Fibroblast of the aortic adventitia (primary cell): ENCODE measurements at regions not wholly inside any gene's neighbourhood (a gene's known extent, or its start where the extent isn't known, plus 50 kb on each side); places are given as distances from the start of the nearest gene placed in this dataset.

Source experiments
- DNase-seq: peaks from one replicate; pipeline ENCODE4 v3.0.0-alpha.2; 2010; ENCODE audit warnings: low read depth
- H3K4me3 ChIP-seq: 2 replicates; pipeline ENCODE4 v1.5.1; 2011; ENCODE audit warnings: low read depth, mild to moderate bottlenecking, control low read depth, low read length, moderate library complexity
- TF ChIP-seq, protein P1 (sequence below): IDR thresholded peaks from 2 replicates; pipeline ENCODE4 v1.5.1; 2011; ENCODE audit warnings: mild to moderate bottlenecking, low read length, control low read depth, inconsistent platforms; ENCODE audit not compliant: insufficient read depth

DNA sequence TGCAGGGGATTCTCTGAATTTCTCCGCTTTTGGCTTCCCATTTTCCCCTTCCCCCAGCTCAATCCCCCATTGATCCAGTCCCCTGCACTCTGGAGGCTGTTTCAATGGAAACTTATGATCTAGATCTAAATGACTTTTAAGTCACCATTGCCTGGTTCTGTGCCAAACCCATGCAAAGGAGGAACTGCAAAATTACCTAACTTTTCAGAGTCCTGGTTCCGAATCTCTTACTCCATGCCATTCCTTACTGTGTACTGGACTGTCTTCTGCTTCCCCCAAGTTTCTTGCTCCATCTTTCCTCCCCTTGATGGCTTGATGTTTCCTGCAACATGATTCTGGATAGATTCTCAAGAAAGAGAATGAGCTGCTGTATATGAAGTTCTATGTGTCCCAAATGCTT lies 327.8 kb downstream of the MIAT start:
- no peak overlapping the region for H3K4me3 ChIP-seq
- TF ChIP-seq, protein P1, sequence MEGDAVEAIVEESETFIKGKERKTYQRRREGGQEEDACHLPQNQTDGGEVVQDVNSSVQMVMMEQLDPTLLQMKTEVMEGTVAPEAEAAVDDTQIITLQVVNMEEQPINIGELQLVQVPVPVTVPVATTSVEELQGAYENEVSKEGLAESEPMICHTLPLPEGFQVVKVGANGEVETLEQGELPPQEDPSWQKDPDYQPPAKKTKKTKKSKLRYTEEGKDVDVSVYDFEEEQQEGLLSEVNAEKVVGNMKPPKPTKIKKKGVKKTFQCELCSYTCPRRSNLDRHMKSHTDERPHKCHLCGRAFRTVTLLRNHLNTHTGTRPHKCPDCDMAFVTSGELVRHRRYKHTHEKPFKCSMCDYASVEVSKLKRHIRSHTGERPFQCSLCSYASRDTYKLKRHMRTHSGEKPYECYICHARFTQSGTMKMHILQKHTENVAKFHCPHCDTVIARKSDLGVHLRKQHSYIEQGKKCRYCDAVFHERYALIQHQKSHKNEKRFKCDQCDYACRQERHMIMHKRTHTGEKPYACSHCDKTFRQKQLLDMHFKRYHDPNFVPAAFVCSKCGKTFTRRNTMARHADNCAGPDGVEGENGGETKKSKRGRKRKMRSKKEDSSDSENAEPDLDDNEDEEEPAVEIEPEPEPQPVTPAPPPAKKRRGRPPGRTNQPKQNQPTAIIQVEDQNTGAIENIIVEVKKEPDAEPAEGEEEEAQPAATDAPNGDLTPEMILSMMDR, result no peak
- no peak for DNase-seq

DNA sequence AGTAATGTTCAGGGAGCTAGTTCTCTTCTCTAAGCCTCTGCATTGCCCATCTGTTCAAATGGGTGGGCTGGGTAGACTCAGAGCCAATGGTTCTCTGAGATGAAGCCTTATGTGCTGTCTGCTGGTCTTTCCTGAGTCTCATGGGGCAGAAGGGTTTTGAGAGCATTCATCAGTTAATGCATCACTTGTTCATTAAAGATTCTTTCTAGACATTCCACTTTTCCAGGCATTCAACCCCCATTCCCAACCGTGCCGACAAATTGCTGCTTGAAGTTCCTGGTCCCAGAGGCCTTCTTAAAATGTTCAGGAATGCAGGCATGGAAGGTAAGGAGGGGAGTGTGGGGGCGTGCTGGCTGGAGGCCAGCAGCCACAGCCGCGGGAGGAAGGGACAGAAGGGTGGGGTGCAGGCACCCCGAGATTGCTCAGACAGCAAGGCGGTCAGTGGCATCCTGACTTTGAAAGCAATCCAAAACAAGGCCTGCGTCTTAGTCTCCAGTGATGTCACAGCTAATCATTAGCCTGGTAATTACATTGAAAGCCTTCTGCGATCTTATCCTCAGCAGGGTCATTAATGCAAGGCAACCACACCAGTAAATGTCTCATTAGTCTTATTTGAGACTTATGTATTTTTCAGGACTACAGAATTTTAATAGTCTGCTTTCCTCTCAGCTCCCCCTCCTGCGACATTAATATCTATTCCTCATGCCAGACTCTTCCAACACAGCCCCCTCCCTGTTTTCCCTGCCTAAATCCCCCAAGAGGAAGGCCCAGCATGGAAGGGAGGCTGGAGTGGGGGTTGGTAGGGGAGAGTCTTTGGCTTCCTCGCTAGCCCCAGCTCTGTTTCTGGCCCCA lies 328.8 kb downstream of the MIAT start:
- DNase-seq, result no peak
- no peak overlapping the region for H3K4me3 ChIP-seq
- TF ChIP-seq, protein P1, result no peak

DNA sequence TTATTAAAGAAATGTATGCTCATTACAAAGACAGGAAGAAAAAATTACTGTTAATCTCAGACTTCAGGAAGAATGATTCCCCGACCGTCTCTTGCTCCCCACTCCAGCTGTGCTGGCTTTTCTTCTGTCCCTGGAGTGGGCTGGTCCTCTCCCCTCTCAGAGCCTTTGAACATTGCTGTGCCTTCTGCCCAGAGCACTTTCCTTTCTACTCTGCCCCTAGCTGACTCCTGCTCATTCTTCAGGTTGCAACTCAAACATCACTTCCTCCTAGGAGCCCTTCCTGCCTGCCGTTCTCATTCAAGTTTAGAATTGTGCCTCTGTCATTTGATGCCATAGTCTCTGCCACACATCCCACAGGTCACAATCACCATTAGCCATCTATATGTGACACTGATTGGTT lies 329.5 kb downstream of the MIAT start:
- no peak overlapping the region for H3K4me3 ChIP-seq
- no peak for DNase-seq
- TF ChIP-seq, protein P1, result no peak

DNA sequence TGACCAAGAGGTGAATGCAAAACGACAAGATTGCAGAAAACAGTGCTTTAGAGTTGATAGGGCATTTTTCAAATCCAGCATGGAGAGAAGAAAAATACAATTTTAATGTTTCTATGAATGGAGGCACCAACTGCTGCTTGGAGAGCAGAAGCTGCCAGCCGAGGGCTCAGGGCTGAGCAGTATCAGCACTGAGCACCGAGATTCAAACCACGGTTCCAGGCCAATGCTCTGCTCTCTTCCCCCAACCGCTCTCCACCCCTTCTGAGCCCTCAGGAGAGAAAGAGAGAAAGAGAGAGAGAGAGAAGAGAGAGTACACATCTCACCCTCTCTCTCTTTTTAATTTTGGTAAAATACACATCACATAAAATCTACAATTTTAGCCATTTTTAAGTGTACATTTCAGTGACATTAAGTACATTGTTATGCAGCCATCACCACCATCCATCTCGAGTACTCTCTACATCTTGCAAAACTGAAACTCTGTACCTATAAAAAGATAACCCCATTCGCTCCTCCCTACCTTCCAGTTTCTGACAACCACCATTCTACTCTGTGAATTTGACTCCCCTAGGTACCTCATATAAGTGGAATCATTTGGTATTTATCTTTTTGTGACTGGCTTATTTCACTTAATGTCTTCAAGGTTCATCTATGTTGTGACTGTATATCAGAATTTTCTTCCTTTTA lies 333.3 kb downstream of the MIAT start:
- TF ChIP-seq, protein P1, result no peak
- H3K4me3 ChIP-seq, result no peak overlapping the region
- DNase-seq, result no peak

DNA sequence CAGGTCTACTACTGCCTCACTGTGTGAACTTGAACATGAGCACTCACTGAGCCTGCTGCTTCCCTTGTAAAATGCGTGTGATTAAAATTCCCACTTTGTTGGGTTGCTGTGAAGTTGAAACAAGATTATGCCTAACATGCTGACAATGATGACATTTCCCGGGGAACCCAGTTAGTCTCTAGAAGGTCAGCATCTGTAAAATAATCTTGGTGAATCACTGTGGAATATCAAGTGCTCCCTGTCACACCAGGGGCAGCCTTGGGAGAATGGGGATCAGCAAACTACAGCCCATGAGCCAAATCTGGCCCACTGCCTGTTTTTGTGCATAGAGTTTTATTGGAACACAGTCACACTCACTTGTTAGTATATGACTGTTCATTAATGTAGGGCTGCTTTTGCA lies 335.2 kb downstream of the MIAT start:
- no peak for DNase-seq
- TF ChIP-seq, protein P1, result no peak
- no peak overlapping the region for H3K4me3 ChIP-seq

DNA sequence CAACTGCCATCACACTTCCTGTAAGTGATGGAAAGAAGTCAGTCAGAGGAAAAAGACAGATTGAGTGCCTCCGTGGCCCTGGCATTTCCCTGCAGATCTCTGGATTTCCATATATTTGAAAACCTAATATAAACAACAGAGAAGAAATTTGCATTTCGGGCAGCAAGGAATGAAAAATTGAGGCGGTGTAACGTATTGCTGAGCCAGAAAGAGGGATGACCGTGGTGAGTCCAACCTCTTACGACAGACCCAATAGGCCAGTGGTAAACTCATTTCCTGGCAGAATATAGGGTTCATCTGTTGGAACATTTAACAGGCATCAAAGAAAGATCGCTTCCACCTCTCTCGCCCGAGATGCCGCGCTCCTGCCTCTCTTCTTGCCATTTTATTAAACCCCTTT lies 336.5 kb downstream of the MIAT start:
- no peak overlapping the region for H3K4me3 ChIP-seq
- TF ChIP-seq, protein P1, result no peak

More for the DNA sequence above, 336.5 kb downstream of the MIAT start:
- DNase-seq, result no peak
